Eye (tissue), 1 donor: ENCODE measurements at regions not wholly inside any gene's neighbourhood (a gene's known extent, or its start where the extent isn't known, plus 50 kb on each side); places are given as distances from the start of the nearest gene placed in this dataset.
"Not testable (repeated sequence)": the region's sequence is repeated elsewhere in the genome, so short reads cannot be mapped to it uniquely, and the experiment has no call there.

Source experiments
- DNase-seq: peaks from one replicate; pipeline ENCODE4 v3.0.0-alpha.2; 2015

- DNase-seq: no peak
These were observed 231.7 kb upstream of the AFF2 start for GRCh38 chrX:148268673-148269072.

- peak; percentile 0 for DNase-seq
These were observed 230.9 kb upstream of the AFF2 start for GRCh38 chrX:148269513-148269912.

- DNase-seq: no peak
These were observed 229.9 kb upstream of the AFF2 start for GRCh38 chrX:148270499-148270898.

DNA sequence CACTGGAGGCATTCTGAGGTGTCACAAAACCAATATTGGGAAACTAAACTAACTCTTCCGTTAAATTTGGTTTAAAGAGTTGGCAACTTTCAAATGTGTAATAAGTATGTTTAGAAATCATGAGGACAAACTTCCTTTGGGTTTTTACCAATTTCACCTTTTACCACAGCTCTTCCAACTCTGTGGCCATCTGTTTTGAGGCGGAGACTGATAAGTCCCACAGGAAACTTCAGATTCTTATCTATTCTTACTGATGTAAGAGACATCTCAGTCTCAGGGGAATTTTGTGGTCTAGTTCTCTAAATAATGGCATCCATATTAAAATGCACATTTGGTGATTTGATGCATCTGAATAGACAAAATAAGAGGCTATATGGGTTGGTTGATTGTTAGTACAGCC is 229.2 kb upstream of the AFF2 start:
- DNase-seq: no peak

GRCh38 chrX:148281920-148282319 is 218.5 kb upstream of the AFF2 start:
- DNase-seq: no peak

DNA sequence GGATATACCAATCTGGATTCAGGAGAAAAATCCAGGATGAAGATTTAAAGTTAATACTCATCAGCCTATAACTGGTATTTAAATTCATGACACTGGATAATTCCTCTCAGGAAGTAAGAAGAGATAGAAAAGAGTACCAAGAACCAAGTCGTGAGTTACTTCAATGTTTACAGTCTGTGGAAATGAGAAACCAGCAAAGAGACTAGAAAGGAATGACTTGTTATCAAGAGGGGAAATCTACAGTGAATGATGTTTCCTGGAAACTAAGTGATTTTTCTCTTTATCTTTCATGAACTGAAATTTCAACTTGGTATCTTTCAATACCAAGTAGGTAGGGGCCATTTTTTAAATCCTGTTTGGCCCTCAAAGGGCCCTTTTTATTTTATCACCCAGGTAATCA is 217.9 kb upstream of the AFF2 start:
- no peak for DNase-seq

DNA sequence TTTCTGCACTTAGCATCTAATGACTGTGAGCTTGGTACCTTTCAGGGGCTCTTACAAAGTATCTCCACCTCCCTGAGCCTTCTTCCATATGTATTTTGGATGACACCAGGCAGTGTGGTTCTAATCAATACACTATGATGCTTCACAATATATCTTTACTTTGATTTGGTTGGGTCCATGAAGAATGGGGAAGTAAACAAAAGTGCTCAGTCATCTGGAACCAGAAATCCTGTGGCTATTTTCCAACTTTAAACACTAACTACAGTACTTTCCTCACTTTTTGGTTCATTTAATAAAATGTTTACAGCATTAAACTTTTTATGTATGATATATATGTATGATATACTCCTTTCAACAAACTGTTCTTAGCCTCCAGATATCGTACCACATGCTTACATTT is 216.4 kb upstream of the AFF2 start:
- no peak for DNase-seq

DNA sequence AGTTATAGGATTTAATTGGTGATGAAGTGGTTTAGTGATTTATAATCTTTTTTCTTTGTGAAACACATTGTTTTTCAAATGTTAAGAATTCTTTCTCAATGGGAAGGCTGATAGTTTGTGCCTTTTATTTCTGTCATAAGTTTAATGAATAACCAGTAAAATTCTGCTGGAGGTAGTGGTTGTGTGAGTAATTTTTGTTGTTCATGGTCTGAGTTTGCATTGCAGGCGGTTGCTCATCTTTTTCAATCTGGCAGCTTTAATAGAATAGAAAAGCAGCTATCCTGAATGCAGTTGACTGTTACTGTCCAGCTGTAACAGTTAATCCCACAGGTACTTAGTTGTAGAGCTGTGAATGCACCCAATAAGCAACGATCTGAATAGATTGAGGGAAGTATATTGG is 215.6 kb upstream of the AFF2 start:
- DNase-seq: no peak

GRCh38 chrX:148288451-148288850 is 212.0 kb upstream of the AFF2 start:
- no peak for DNase-seq

DNA sequence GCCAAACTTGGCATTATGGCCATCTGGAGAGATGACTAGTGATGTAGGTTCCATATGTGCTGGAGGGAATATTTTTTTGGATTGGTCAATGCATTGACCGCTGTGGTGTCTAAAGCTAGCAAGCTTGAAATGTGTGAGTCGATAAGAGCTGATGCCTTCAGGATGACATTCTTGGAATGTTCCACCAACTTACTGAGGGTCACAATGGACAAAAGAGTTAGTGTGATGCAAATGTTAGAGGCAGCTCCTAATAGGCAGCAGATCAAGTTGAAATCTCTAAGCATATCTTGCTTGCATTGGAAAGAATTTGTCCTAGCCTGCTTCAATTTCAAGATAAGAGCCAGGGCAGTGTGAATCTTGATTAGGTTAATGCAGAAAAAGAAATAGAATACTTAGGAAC is 210.4 kb upstream of the AFF2 start:
- no peak for DNase-seq

DNA sequence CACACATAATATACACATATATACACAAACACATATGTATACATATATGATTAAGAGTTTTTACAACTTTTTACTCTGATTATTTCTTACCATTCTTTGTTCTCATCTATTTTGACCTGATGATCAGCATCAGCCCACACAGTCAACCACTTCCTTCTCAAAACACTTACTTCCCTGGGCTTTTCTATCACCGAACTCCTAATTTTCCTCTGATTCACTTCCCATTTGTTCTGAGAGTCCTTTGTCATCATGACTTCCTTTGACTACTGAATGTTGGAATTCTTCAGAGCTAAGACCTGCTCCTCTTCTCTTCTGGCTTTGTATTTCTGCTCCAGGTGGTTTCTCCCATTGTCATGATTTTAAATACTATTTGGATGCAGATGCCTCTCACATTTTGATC is 209.5 kb upstream of the AFF2 start:
- no peak for DNase-seq

DNA sequence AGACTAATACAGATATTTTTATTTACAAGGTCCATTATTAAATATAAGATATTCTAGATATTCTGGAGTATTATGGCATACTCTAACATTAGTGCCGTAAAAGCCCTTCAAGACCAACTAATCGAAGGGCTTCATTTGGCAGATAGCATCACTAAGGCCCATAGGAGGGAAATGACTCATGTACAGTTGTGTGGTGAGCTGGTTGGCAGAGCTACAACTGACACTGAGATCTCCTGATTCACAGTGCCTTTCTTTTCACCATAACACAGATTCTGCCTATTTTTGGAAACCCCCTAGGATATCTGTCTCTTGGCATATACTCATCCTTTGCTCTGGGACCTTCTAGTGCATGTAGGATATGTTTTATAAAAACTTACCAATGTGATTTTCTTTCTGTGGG is 201.7 kb upstream of the AFF2 start:
- no peak for DNase-seq

- DNase-seq: not testable (repeated sequence)
These were observed 195.2 kb upstream of the AFF2 start for GRCh38 chrX:148305214-148305613.

- DNase-seq: no peak
These were observed 191.0 kb upstream of the AFF2 start for GRCh38 chrX:148309413-148309812.

GRCh38 chrX:148310426-148311165 is 189.8 kb upstream of the AFF2 start:
- no peak for DNase-seq

DNA sequence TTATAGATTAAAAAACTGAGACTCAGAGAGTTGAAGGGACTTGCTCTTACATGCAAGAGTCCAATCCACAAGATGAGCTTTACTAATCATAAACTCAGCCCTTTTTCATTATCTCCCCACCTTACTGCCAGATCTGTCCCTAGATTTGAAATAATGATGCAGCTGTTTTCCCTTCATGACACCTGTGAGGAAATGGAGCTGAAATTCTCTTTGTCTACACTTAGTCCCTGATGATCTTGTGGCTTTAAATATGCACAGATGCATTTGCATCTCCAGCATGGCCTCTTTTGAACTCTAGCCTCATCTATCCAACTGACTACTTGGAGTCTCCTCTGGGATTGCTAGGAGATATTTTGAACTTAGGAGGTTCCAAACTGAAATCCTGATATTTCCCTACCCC is 188.9 kb upstream of the AFF2 start:
- DNase-seq: no peak

DNA sequence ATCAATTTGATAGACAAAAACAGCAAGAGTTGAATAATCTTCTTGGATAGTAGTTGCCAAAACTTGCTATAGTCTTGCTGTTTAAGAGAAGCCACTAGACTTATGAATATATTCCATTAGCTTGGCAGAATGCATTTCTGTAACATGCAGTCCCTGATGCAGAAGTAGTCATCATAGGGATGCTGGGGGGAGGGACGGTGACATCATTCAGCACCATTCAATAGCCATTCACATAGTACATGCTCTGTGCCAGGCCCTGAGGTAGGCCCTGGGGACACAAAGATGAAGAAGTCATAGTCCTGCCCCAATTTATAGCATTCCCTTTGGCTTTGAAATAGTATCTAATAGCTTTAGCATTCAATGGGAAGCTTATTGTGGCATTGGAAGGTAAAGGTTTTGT is 185.5 kb upstream of the AFF2 start:
- DNase-seq: no peak

- no peak for DNase-seq
These were observed 184.0 kb upstream of the AFF2 start for GRCh38 chrX:148316446-148316845.

DNA sequence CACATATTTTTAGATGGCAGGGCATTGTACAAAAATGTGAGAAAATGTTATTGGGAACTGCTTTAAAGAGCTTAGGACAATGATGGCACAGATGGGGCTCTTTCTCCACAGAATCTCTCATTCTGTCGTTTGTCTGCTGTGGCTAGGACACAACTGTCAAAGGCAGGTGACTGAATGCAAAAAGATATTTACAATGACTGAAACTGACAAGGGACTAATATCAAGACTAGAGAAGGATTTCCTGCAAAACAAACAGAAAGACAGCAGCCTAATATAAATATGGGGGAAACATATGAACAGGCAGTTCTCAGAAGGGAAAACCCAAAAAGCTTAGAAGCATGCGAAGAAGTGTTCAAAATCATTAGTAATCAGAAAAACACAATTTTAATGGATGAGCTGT is 177.5 kb upstream of the AFF2 start:
- DNase-seq: no peak

DNA sequence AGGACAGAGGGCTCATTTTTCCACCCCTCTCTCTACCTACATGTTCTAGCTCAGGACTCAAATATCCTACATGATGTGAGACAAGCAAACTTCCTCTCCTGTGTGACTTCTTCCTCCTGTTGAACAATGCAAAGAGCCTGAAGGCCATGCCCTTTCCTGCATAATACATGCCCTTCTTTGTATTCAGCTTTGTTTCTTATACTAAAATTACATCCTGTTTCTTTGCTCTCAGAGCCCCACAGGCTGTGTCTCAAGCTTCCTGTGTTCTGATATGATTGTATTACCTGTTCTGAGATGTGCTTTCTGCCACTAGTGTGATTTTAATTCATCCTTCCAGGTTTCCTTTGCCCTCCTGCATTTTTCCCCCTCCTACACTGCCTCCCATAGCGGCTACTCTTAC is 166.4 kb upstream of the AFF2 start:
- DNase-seq: no peak

DNA sequence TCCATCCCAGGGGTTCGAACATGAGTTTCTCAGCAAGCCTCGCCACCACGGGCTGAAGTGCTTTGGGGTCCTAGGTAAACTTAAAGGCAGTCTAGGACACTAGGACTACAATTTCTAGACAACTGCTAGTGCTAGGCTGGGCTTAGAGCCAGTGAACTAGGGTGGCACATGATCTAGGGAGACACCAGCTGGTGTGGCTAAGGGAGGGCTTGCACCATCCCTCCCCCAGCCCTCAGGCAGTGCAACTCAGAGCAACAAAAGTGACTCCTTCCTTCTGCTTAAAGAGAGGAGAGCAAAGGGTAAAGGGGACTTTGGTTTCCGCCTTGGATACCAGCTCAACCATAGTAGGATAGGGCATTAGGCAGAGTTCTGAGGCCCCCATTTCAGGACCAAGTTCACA is 162.5 kb upstream of the AFF2 start:
- DNase-seq: no peak

DNA sequence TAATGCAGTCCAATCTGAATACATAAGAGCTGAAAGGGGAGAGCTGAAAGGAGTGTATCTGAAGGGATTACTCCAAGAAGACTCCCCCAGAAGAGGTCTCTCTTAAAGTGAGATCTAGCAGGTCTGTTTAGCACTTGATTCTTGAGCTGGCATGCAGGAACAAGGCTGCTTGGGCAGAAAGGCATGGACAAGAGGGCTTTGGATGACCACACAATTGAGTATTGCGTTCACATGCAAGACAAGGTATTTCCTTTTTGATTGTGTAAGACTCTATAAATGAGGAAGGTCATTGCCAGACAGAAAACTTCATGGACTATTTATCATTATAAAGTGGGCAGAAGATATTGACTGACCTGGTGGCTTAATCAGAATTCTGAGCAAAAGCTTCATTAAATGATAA is 145.5 kb upstream of the AFF2 start:
- no peak for DNase-seq

- no peak for DNase-seq
These were observed 138.8 kb upstream of the AFF2 start for GRCh38 chrX:148361641-148362040.

- no peak for DNase-seq
These were observed 136.8 kb upstream of the AFF2 start for GRCh38 chrX:148363471-148364235.

GRCh38 chrX:148365233-148365632 is 135.2 kb upstream of the AFF2 start:
- no peak for DNase-seq
